T-helper 9 cell (primary cell): ENCODE measurements at regions not wholly inside any gene's neighbourhood (a gene's known extent, or its start where the extent isn't known, plus 50 kb on each side); places are given as distances from the start of the nearest gene placed in this dataset.
A peak's percentile ranks its signal among the peaks of the same experiment; 100 is the strongest.

Experiments
- DNase-seq: peaks from one replicate; pipeline ENCODE4 v3.0.0-alpha.2; 2020

- DNase-seq, result no peak
These were observed 262.0 kb downstream of the PPP1R2C start for GRCh38 chrX:42515939-42516338.

- DNase-seq, result no peak
These were observed 272.9 kb downstream of the PPP1R2C start for GRCh38 chrX:42505016-42505415.

GRCh38 chrX:42499620-42500019 is 278.3 kb downstream of the PPP1R2C start:
- DNase-seq, result no peak

GRCh38 chrX:42497356-42497755 is 280.6 kb downstream of the PPP1R2C start:
- DNase-seq, result no peak

- no peak for DNase-seq
These were observed 281.7 kb downstream of the PPP1R2C start for GRCh38 chrX:42496239-42496638.

- DNase-seq, result peak; percentile 3
These were observed 282.8 kb downstream of the PPP1R2C start for GRCh38 chrX:42495139-42495538.

- DNase-seq, result no peak
These were observed 286.6 kb downstream of the PPP1R2C start for GRCh38 chrX:42491137-42491907.

- no peak for DNase-seq
These were observed 287.9 kb downstream of the PPP1R2C start for GRCh38 chrX:42490111-42490510.

GRCh38 chrX:42485601-42486000 is 292.4 kb downstream of the PPP1R2C start:
- no peak for DNase-seq

- DNase-seq, result no peak
These were observed 293.7 kb downstream of the PPP1R2C start for GRCh38 chrX:42484233-42484632.

- no peak for DNase-seq
These were observed 300.6 kb downstream of the PPP1R2C start for GRCh38 chrX:42477396-42477795.

- DNase-seq, result no peak
These were observed 305.2 kb downstream of the PPP1R2C start for GRCh38 chrX:42472727-42473126.

- DNase-seq, result no peak
These were observed 311.5 kb downstream of the PPP1R2C start for GRCh38 chrX:42466332-42467046.

- no peak for DNase-seq
These were observed 312.1 kb downstream of the PPP1R2C start for GRCh38 chrX:42465821-42466220.

- no peak for DNase-seq
These were observed 314.1 kb downstream of the PPP1R2C start for GRCh38 chrX:42463706-42464490.

- no peak for DNase-seq
These were observed 315.0 kb downstream of the PPP1R2C start for GRCh38 chrX:42462917-42463316.

- no peak for DNase-seq
These were observed 317.3 kb downstream of the PPP1R2C start for GRCh38 chrX:42460706-42461105.

GRCh38 chrX:42459735-42460134 is 318.2 kb downstream of the PPP1R2C start:
- DNase-seq, result no peak

- DNase-seq, result no peak
These were observed 321.7 kb downstream of the PPP1R2C start for GRCh38 chrX:42456176-42456700.

GRCh38 chrX:42450228-42450627 is 327.7 kb downstream of the PPP1R2C start:
- no peak for DNase-seq

GRCh38 chrX:42443267-42443666 is 334.7 kb downstream of the PPP1R2C start:
- DNase-seq, result no peak

- DNase-seq, result no peak
These were observed 335.2 kb downstream of the PPP1R2C start for GRCh38 chrX:42442745-42443144.

GRCh38 chrX:42437211-42437610 is 340.8 kb downstream of the PPP1R2C start:
- no peak for DNase-seq
